IPS-NIHi7 (cell line): ENCODE measurements at regions not wholly inside any gene's neighbourhood (a gene's known extent, or its start where the extent isn't known, plus 50 kb on each side); places are given as distances from the start of the nearest gene placed in this dataset.

Experiments
- DNase-seq: peaks from one replicate; pipeline ENCODE4 v3.0.0; 2012; ENCODE audit warnings: mixed read lengths; ENCODE audit errors: extremely low spot score

GRCh38 chr3:177673112-177673914 lies 476.0 kb upstream of the TBL1XR1 start:
- DNase-seq: no peak

GRCh38 chr3:177674186-177674585 lies 476.9 kb upstream of the TBL1XR1 start:
- DNase-seq: no peak

GRCh38 chr3:177676148-177676547 lies 478.9 kb upstream of the TBL1XR1 start:
- no peak for DNase-seq

- no peak for DNase-seq
Observed at GRCh38 chr3:177676947-177677587, 479.8 kb upstream of the TBL1XR1 start.

GRCh38 chr3:177679568-177680471 lies 482.5 kb upstream of the TBL1XR1 start:
- DNase-seq: peak; percentile 26

- no peak for DNase-seq
Observed at GRCh38 chr3:177680472-177680821, 483.2 kb upstream of the TBL1XR1 start.

GRCh38 chr3:177681156-177681555 lies 483.9 kb upstream of the TBL1XR1 start:
- no peak for DNase-seq

GRCh38 chr3:177681852-177682251 lies 484.6 kb upstream of the TBL1XR1 start:
- DNase-seq: no peak

GRCh38 chr3:177683586-177683985 lies 486.3 kb upstream of the TBL1XR1 start:
- no peak for DNase-seq

GRCh38 chr3:177686671-177687070 lies 489.4 kb upstream of the TBL1XR1 start:
- DNase-seq: no peak

- no peak for DNase-seq
Observed at GRCh38 chr3:177687291-177687690, 490.0 kb upstream of the TBL1XR1 start.

GRCh38 chr3:177688152-177688551 lies 490.9 kb upstream of the TBL1XR1 start:
- DNase-seq: no peak

- DNase-seq: no peak
Observed at GRCh38 chr3:177689077-177689476, 491.8 kb upstream of the TBL1XR1 start.

GRCh38 chr3:177689869-177690268 lies 492.6 kb upstream of the TBL1XR1 start:
- DNase-seq: no peak

GRCh38 chr3:177690306-177690705 lies 493.0 kb upstream of the TBL1XR1 start:
- no peak for DNase-seq

GRCh38 chr3:177692304-177692975 lies 495.2 kb upstream of the TBL1XR1 start:
- DNase-seq: no peak

GRCh38 chr3:177693616-177694264 lies 496.5 kb upstream of the TBL1XR1 start:
- no peak for DNase-seq

GRCh38 chr3:177694316-177694715 lies 497.0 kb upstream of the TBL1XR1 start:
- DNase-seq: no peak

- no peak for DNase-seq
Observed at GRCh38 chr3:177694951-177695350, 497.7 kb upstream of the TBL1XR1 start.

- DNase-seq: no peak
Observed at GRCh38 chr3:177700117-177700516, 502.8 kb upstream of the TBL1XR1 start.

- DNase-seq: no peak
Observed at GRCh38 chr3:177703788-177704187, 506.5 kb upstream of the TBL1XR1 start.
